ENCODE measurements at regions not wholly inside any gene's neighbourhood (a gene's known extent, or its start where the extent isn't known, plus 50 kb on each side); places are given as distances from the start of the nearest gene placed in this dataset.
"Not testable (repeated sequence)": the region's sequence is repeated elsewhere in the genome, so short reads cannot be mapped to it uniquely, and the experiment has no call there.

DNA sequence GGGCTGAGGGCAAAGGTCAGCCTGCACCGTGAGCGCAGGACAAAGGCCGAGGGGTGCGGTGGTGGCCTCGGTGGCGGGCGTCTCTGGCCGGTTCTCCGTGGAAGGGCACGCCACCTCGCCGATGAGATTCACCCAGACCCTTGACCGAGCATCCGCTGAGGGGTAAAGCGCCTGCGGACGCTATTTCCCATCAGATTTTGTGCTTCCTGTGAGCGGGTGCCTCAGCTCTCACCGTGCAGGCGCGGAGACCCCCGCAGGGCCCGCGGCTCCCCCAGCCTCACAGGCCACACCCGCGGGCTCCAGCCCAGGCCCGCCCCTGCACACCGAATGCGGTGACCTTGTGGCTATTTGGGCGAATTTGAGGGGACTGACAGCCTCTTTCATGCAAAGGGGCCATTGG is 348.0 kb downstream of the TEX29 start:
- DNase-seq: no peak
- TF ChIP-seq POLR2A (IDR thresholded peaks at IDR 0.05) (no peak), POLR2AphosphoS5 (IDR thresholded peaks at IDR 0.05) (no peak)
- TF ChIP-seq, protein P1, sequence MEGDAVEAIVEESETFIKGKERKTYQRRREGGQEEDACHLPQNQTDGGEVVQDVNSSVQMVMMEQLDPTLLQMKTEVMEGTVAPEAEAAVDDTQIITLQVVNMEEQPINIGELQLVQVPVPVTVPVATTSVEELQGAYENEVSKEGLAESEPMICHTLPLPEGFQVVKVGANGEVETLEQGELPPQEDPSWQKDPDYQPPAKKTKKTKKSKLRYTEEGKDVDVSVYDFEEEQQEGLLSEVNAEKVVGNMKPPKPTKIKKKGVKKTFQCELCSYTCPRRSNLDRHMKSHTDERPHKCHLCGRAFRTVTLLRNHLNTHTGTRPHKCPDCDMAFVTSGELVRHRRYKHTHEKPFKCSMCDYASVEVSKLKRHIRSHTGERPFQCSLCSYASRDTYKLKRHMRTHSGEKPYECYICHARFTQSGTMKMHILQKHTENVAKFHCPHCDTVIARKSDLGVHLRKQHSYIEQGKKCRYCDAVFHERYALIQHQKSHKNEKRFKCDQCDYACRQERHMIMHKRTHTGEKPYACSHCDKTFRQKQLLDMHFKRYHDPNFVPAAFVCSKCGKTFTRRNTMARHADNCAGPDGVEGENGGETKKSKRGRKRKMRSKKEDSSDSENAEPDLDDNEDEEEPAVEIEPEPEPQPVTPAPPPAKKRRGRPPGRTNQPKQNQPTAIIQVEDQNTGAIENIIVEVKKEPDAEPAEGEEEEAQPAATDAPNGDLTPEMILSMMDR (IDR thresholded peaks at IDR 0.05 in 8 of 11, conservative IDR thresholded peaks at IDR 0.05 in 3 of 11): no peak
- H3K36me3 ChIP-seq: no peaks in the 10 kb centered on the region
- H3K4me3 ChIP-seq: no peak overlapping the region
- no peaks in the 10 kb centered on the region for H3K9me3 ChIP-seq
- no peaks in the 10 kb centered on the region for H3K4me1 ChIP-seq
- 92 to 94% (median 93%) methylated on average over 29 to 30 of the region's 30 CpGs for WGBS, 5 donors
- H3K27me3 ChIP-seq (replicated peaks in 1 of 7): no peaks in the 10 kb centered on the region
- intact Hi-C loops (cut with DNase I; ENCODE audit: low total_unique reads): no loop called here
- no peak overlapping the region for H3K27ac ChIP-seq

DNA sequence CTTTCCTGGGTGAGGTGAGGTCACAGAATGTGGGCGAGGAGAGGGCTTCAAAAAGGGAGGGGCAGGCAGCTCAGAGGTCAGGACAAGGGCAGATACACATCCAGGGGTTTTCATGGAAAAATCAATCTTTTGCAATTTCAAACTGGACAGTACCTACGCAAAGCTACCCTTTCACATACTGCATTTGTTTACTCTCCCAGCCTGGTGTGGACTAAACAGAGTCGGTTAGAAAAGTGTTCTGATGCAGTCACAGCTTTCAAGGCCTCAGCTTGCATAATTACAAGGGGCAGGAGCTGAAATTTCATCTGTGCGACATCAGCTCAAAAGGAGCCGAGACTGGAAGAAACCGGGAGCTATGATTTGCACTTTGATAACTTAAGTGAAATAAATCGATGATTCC is 351.8 kb downstream of the TEX29 start:
- 92 to 96% (median 95%) methylated on average over 4 of the region's 7 CpGs; no CpG with 5 or more reads in 2 of the 5 donors for WGBS, 5 donors
- H3K27me3 ChIP-seq (replicated peaks in 1 of 7); intact Hi-C loops (cut with DNase I; ENCODE audit: low total_unique reads); H3K9me3 ChIP-seq; H3K4me1 ChIP-seq; DNase-seq; H3K36me3 ChIP-seq; H3K4me3 ChIP-seq; H3K27ac ChIP-seq: not testable (repeated sequence)

DNA sequence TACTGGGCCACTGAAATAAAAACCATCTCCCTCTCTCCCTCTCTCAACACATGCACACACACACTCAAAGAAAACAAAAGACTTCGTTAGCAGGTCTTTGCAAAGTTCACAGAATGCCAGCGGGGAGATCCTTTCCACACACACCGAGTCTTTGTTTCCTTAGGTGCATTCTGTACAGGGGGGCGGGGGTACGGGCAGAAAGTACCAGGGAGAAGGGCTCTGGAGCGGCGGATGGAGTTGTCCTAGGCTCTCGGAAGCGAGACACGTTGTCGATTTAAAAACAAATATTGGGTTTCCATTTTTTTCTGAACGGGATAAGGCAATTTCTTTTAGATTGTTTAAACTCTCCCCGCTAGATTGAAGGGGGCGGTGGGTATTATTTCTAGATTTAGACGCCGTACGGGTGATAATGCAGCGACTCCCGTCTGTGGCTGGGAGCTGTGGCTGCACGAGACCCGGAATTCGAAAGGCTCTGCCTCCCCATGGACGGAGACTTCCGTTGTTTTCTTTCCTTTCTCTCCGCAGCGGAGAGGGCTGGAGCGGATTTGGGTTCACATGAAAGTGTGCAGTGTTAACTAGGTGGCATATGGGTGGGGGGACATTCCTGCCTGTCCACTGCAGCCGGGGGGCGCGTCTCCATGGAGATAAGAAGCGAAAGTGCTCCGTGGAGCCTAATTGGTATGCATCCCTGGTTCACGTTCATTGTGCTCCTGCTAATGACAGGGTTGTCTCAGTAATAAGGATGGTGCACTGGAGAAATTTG is 357.9 kb downstream of the TEX29 start:
- intact Hi-C loops (cut with DNase I; ENCODE audit: low total_unique reads); H3K4me1 ChIP-seq; H3K4me3 ChIP-seq; H3K27ac ChIP-seq; H3K27me3 ChIP-seq (replicated peaks in 1 of 7); H3K36me3 ChIP-seq; DNase-seq; H3K9me3 ChIP-seq: not testable (repeated sequence)
- no CpG with 5 or more reads among the region's 33 CpGs for WGBS, 5 donors

DNA sequence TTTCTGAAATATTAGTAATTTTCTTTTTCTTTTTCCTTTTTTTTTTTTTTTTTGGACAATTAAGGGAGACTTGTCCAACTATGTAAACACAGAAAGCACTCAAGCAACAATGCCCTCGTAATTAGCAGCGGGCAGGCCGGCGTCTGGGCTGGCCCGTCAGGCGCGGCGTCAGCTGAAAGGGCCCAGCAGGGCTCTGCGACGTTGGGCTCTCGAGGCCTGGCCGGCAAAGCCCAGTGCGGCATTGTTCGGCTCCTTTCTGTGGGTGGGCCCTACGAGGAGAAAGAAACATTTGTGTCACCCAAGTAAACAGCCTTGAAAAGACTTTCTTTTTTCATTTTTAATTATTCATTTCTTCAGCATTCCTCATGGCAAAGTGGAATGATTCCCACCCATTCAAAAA is 359.2 kb downstream of the TEX29 start:
- no CpG with 5 or more reads among the region's 15 CpGs for WGBS, 5 donors
- H3K27ac ChIP-seq; H3K27me3 ChIP-seq (replicated peaks in 1 of 7); H3K36me3 ChIP-seq; H3K4me3 ChIP-seq; DNase-seq; intact Hi-C loops (cut with DNase I; ENCODE audit: low total_unique reads); H3K9me3 ChIP-seq; H3K4me1 ChIP-seq: not testable (repeated sequence)

DNA sequence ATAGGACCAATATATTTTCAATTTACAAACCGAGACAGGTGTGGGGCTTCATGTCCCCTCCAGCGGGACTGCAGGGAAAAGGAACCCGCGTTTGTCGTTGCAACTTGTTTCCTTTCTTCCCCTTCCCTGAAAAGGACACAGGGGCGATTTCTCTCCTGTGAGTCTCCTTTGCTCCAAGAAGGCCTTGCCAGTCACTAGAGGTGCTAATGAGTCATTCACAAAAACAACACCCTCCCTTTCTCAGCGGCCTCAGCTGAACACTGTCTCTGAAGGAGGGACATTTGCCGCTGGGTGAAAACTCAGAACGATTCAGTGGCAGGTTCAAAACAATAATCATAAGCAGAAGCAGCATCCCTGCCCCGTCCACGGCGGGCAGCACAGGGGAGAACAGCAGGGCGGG is 359.7 kb downstream of the TEX29 start:
- H3K9me3 ChIP-seq; H3K4me3 ChIP-seq; H3K4me1 ChIP-seq; intact Hi-C loops (cut with DNase I; ENCODE audit: low total_unique reads); H3K36me3 ChIP-seq; H3K27ac ChIP-seq; H3K27me3 ChIP-seq (replicated peaks in 1 of 7); DNase-seq: not testable (repeated sequence)
- 67% methylated on average over 1 of the region's 13 CpGs; no CpG with 5 or more reads in 4 of the 5 donors for WGBS, 5 donors

DNA sequence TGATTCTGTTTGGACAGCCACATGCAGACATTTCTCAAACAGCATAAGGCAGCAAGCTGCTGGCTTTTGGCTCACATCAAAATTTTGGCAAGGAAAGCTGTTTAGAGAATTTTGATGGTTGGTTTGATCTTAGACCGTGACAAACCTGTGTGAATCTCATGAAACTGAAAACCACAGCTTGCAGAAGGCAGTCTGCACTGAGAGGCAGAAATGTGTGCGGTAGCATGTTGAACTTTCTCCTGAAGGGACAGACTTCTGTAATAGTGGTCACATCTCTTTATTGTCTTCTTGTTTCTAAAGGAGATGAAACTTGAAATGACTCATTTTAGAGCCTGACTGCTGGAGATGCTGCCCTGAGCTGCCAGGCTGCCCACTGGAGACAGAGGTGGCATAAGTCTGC is 371.6 kb downstream of the TEX29 start:
- H3K27ac ChIP-seq; H3K9me3 ChIP-seq; H3K4me3 ChIP-seq; H3K27me3 ChIP-seq (replicated peaks in 1 of 7); H3K36me3 ChIP-seq; DNase-seq; H3K4me1 ChIP-seq; intact Hi-C loops (cut with DNase I; ENCODE audit: low total_unique reads): not testable (repeated sequence)
- 59 to 77% (median 69%) methylated on average over 2 of the region's 2 CpGs; no CpG with 5 or more reads in 2 of the 5 donors for WGBS, 5 donors

DNA sequence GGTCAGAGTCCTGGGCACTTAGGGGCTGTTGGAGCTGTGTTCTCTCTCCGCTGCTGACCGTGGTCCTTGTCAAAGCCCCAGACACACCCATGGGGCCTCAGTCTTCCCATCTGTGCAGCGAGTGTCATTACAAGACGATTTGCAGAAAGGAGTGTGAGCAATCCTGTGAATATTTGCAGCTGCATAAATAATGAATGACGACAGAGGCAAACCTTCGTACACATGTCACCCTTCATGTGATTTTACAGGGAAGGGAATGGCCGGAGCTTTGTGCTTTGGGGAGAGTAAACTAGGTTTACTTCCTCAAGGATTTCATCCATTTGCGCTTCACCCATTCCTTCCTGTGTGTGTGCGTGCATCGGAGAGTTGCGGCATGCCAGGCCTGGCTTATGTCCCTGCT is 370.8 kb upstream of the SOX1 start:
- H3K4me1 ChIP-seq; H3K9me3 ChIP-seq; H3K27ac ChIP-seq; H3K27me3 ChIP-seq (replicated peaks in 1 of 7); DNase-seq; intact Hi-C loops (cut with DNase I; ENCODE audit: low total_unique reads); H3K4me3 ChIP-seq; H3K36me3 ChIP-seq: not testable (repeated sequence)
- WGBS, 5 donors: no CpG with 5 or more reads among the region's 11 CpGs

DNA sequence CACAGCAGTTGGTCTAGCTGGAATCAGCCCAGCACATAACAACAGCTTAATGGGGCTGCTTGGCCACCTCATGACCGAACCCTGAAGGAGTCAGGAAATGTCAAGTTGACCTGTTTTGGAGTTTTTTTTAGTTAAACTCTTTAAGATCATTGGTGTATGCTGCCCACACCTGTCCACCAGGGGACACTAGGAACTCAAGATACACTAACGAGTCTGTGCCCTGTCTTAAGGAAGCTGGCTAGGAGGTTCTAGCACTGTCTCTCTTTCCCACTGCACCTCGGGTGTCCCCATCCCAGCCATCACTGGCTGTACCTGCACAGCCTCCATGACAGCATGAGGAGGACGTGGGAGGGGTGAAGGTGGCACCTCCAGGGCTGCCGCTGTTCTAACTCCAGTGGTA is 364.9 kb upstream of the SOX1 start:
- intact Hi-C loops (cut with DNase I; ENCODE audit: low total_unique reads); DNase-seq; H3K4me3 ChIP-seq; H3K27ac ChIP-seq; H3K9me3 ChIP-seq; H3K4me1 ChIP-seq; H3K27me3 ChIP-seq (replicated peaks in 1 of 7); H3K36me3 ChIP-seq: not testable (repeated sequence)
- WGBS, 5 donors: no CpG with 5 or more reads among the region's 5 CpGs

Data from spleen (tissue), 11 donors.